NCI-H2227 (cell line): ENCODE measurements at regions not wholly inside any gene's neighbourhood (a gene's known extent, or its start where the extent isn't known, plus 50 kb on each side); places are given as distances from the start of the nearest gene placed in this dataset.
"Not testable (repeated sequence)": the region's sequence is repeated elsewhere in the genome, so short reads cannot be mapped to it uniquely, and the experiment has no call there.

ENCODE experiments used
- DNase-seq: peaks from one replicate; lab custom pipeline; 2025; ENCODE audit not compliant: unreplicated experiment; lab: John Stamatoyannopoulos, UW

DNA sequence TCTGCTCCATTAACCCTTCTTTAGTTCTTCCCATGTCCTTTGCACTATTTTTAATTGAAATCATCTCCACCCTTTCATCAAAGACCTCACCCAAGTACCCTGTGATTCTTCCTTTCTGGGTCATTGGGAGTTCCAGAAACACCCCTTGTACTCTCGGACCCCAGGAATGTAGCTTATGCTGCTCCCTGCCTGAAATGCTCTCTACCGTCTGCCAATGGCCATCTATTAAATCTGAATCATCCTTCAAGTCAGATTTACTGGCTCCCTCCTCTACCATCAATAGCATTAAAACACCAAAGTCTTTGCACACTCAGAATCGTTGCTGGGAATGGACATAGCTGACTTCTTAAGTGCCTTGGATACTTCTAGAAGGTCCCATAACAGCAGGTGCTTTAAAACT lies 73.2 kb upstream of the GADD45A start:
- no peak for DNase-seq

GRCh38 chr1:67612788-67613241 lies 72.2 kb upstream of the GADD45A start:
- DNase-seq: no peak

- DNase-seq: not testable (repeated sequence)
Observed at GRCh38 chr1:67613479-67613878, 71.5 kb upstream of the GADD45A start.

GRCh38 chr1:67614511-67614934 lies 70.5 kb upstream of the GADD45A start:
- DNase-seq: no peak

- DNase-seq: no peak
Observed at GRCh38 chr1:67615886-67616285, 69.1 kb upstream of the GADD45A start.

- no peak for DNase-seq
Observed at GRCh38 chr1:67616394-67616985, 68.5 kb upstream of the GADD45A start.

GRCh38 chr1:67618285-67619018 lies 66.5 kb upstream of the GADD45A start:
- DNase-seq: no peak

DNA sequence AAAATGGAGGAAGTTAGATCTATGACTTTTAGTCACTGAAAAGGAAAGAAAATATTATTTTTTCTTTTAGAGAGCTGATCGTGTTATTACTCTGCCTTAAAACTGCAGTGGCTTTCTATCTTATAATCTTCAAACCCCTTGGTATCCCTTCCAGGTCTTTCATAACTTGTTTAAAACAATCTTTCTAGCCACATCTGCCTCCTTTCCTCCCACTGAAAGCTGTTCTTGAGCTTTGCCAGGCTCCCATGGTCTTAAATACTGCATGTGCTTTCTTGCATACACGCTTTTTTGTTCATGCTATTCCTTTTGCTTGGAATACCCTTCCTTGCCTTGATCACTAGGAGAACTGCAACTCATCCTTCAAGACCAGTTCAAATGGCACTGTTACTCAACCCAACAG lies 65.9 kb upstream of the GADD45A start:
- no peak for DNase-seq

GRCh38 chr1:67623906-67624305 lies 61.1 kb upstream of the GADD45A start:
- DNase-seq: no peak

DNA sequence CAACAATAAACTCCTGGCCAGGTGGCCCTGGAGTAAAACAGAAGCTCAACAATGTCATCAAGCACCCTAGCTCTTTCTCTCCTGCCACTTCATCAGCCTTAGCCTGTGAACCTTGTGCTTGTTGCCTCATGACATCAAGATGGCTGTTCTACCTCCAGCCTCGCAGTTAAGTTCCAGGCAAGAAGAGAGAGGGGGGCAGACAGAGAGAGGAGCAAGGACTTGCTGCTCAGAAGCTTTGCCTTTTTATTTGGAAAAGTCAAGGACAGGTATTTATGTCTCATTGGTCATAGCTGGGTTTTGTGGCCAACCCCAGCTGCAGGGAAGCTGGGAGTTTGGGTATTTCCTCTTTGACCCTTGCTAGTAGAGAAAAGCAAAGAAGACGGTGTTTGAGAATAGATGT lies 60.3 kb upstream of the GADD45A start:
- DNase-seq: no peak

GRCh38 chr1:67626090-67626860 lies 58.7 kb upstream of the GADD45A start:
- DNase-seq: no peak

- DNase-seq: no peak
Observed at GRCh38 chr1:67626861-67627235, 58.2 kb upstream of the GADD45A start.

GRCh38 chr1:67627336-67627735 lies 57.7 kb upstream of the GADD45A start:
- DNase-seq: no peak

GRCh38 chr1:67627906-67628305 lies 57.1 kb upstream of the GADD45A start:
- DNase-seq: no peak

DNA sequence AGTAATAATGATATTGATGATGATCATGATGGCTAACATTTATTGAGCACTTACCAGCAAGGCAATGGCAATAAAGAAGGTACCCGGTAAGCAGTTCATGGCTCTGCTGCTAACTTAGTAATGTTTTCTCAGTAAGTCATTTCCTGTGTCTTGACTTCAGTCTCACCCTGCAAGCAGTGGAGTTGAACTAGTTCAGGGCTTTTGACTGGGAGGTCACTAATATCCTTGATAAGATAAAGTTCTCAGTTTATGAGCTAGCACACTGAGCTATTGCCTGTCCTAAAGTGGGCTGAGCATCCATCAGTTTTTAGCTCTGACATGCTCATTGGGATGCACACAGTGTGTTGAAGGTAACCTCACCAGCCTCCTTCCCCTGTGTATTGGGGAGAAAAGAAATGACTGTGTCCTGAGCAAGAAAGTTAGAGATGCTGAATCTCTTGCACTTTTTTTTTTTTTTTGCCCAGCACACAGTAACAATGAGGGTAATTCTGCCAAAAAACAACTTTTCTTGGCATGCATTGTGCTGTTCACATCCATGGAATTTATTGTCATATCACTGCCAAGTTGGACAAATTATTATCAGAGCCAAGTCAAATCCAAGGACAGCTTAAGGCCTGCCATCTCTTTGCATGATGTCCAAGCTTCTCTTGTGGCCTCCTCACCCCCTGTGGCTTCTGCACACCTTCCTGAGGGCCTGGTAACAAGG lies 55.5 kb upstream of the GADD45A start:
- DNase-seq: no peak

DNA sequence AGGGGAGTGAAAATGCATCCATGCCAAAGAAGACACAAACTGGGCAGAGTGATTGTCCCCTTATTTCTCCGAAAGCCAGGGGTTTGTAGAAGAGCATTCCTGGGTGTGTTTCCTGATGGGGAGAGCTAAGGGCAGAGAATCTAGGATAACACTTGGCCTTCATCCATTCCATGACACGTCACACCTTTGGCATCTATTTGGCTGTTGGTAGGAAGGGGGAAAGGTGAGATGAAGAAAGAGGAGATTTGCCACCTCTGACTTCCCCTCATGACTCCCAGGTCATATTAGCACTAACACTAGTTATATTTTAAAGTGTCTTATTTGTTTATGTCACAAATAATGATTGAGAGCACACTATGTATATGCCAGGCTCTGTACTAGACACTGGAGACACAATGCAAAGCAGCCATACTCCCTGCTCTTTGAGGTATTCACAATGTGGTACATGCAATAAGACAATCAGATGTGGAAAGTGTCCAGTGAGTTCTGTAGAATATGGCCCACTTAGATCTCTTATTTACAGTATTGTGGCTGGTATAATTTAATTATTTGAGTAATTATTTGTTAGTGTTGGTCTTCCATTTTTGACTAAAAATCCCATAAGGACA lies 54.5 kb upstream of the GADD45A start:
- DNase-seq: no peak

GRCh38 chr1:67632356-67632755 lies 52.6 kb upstream of the GADD45A start:
- no peak for DNase-seq

DNA sequence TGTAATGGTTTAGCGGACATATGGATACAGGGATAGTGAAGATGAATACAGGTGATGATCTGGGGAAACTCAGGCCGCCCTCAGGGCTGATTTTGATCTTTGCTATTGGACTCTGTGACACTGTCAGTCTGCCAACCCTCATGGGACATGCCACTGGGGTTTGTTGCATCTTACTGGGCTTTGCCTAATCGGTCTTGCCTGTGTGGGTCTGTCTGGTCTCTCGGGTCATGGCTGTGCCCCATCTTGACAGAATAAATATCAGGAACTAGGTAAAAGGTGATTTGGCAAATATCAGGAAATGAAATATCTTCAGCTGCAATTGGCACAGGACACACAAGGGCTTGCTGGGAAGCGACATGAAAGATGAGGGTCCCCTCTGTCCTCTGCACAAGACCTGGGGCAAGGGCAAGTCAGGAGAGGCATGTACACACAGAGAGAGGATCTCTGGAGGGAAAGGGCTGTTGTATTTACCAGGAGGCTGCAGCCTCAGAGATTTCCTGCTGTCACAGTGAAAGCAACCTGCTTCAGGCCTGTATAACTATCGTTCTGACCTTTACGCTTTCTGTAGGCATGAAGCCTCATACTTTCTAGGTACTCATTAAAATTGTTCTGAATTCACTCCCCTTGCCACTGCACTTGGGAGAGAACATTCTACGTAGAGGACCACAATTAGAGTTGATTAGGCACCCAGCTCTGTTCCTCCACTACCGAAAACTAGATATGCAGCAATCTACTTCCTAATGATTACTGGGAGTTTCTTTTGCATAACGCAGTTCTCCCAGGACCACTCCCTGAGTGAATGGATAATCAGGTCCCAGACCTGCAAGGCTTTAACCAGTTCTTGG lies 52.0 kb upstream of the GADD45A start:
- no peak for DNase-seq

- no peak for DNase-seq
Observed at GRCh38 chr1:67634396-67634935, 50.5 kb upstream of the GADD45A start.
